GM13977 (cell line): ENCODE measurements at regions not wholly inside any gene's neighbourhood (a gene's known extent, or its start where the extent isn't known, plus 50 kb on each side); places are given as distances from the start of the nearest gene placed in this dataset.

Source experiments
- DNase-seq: peaks from one replicate; pipeline ENCODE4 v3.0.0; 2012; ENCODE audit warnings: low spot score
- CTCF ChIP-seq: IDR thresholded peaks from 2 replicates; pipeline ENCODE4 v1.5.1; 2012; ENCODE audit warnings: mild to moderate bottlenecking, control low read depth; ENCODE audit not compliant: insufficient read depth; ENCODE audit errors: extremely low read depth, missing control alignments
- in situ Hi-C: fragments of 300-500 bp; cut with MboI; formaldehyde crosslinking; loops from one replicate; pipeline ENCODE4 v1.12.0; 2022; ENCODE audit warnings: low sequenced_read_pairs, low pct_unique_long_range_greater_than_20kb, mixed read lengths, inconsistent platforms; ENCODE audit not compliant: unreplicated experiment

GRCh38 chr3:159825216-159825854 is 163.3 kb upstream of the IL12A start:
- no peak for DNase-seq
- in situ Hi-C loops, result no loop called here
- TF ChIP-seq CTCF, result no peak

GRCh38 chr3:159828542-159828943 is 160.1 kb upstream of the IL12A start:
- in situ Hi-C loops, result no loop called here
- peak; percentile 55 for TF ChIP-seq CTCF
- DNase-seq, result peak; percentile 58

- in situ Hi-C loops, result no loop called here
- DNase-seq, result no peak
- TF ChIP-seq CTCF, result no peak
Measured at GRCh38 chr3:159829056-159829455, 159.6 kb upstream of the IL12A start.

- no peak for TF ChIP-seq CTCF
- DNase-seq, result no peak
Measured at GRCh38 chr3:159829539-159830227, 159.0 kb upstream of the IL12A start.

GRCh38 chr3:159830523-159831154 is 158.0 kb upstream of the IL12A start:
- DNase-seq, result no peak
- in situ Hi-C loops, result no loop called here
- no peak for TF ChIP-seq CTCF

More at GRCh38 chr3:159829539-159830227, 159.0 kb upstream of the IL12A start:
- in situ Hi-C loops, result no loop called here

GRCh38 chr3:159831466-159831865 is 157.2 kb upstream of the IL12A start:
- in situ Hi-C loops, result no loop called here
- no peak for DNase-seq
- TF ChIP-seq CTCF, result no peak
